Loucy (cell line): ENCODE measurements at regions not wholly inside any gene's neighbourhood (a gene's known extent, or its start where the extent isn't known, plus 50 kb on each side); places are given as distances from the start of the nearest gene placed in this dataset.

ENCODE experiments used
- H2AFZ ChIP-seq: fragments of 200-600 bp; sonication (generic); 2 replicates; pipeline ENCODE4 v1.6.0; 2016; ENCODE audit warnings: antibody characterized with exemption, mild to moderate bottlenecking, low read length, moderate library complexity
- H3F3A ChIP-seq: fragments of 200-600 bp; 2 replicates; pipeline ENCODE4 v1.6.0; 2016; ENCODE audit warnings: antibody characterized with exemption, low read depth, mild to moderate bottlenecking
- H3K27me3 ChIP-seq: fragments of 200-600 bp; sonication (generic); 2 replicates; pipeline ENCODE4 v1.6.1; 2014; ENCODE audit warnings: low read length, mild to moderate bottlenecking; ENCODE audit not compliant: insufficient read depth, poor library complexity, severe bottlenecking
- H3K36me3 ChIP-seq: fragments of 200-600 bp; sonication (generic); 2 replicates; pipeline ENCODE4 v1.6.1; 2016; ENCODE audit warnings: low read length; ENCODE audit not compliant: insufficient read depth
- H3K4me1 ChIP-seq: fragments of 200-600 bp; sonication (generic); 2 replicates; pipeline ENCODE4 v1.5.1; 2014; ENCODE audit warnings: low read length, mild to moderate bottlenecking; ENCODE audit not compliant: insufficient read depth, poor library complexity, severe bottlenecking
- H3K4me2 ChIP-seq: fragments of 200-600 bp; sonication (generic); 2 replicates; pipeline ENCODE4 v1.6.0; 2014; ENCODE audit warnings: antibody characterized with exemption, low read length, low read depth, mild to moderate bottlenecking; ENCODE audit not compliant: poor library complexity, severe bottlenecking
- H3K4me3 ChIP-seq: fragments of 200-600 bp; sonication (generic); 2 replicates; pipeline ENCODE4 v1.5.1; 2014; ENCODE audit warnings: low read length, mild to moderate bottlenecking, mixed read lengths; ENCODE audit not compliant: poor library complexity, severe bottlenecking
- H3K79me2 ChIP-seq: fragments of 200-600 bp; sonication (generic); 2 replicates; pipeline ENCODE4 v1.6.1; 2014; ENCODE audit warnings: low read length; ENCODE audit not compliant: insufficient read depth
- H3K9ac ChIP-seq: fragments of 200-600 bp; sonication (generic); 2 replicates; pipeline ENCODE4 v1.6.0; 2014; ENCODE audit warnings: mild to moderate bottlenecking, low read depth, low read length, moderate library complexity; ENCODE audit not compliant: poor library complexity, severe bottlenecking
- H3K9me2 ChIP-seq: fragments of 200-600 bp; sonication (generic); replicated peaks from 2 replicates; pipeline ENCODE4 v1.6.1; 2016; ENCODE audit warnings: low read depth, low read length, mixed read lengths
- H3K9me3 ChIP-seq: fragments of 200-600 bp; sonication (generic); 2 replicates; pipeline ENCODE4 v1.6.1; 2014; ENCODE audit warnings: mild to moderate bottlenecking, antibody characterized with exemption, low read length, low read depth; ENCODE audit not compliant: insufficient read depth
- H4K20me1 ChIP-seq: fragments of 200-600 bp; sonication (generic); 2 replicates; pipeline ENCODE4 v1.6.0; 2014; ENCODE audit warnings: antibody characterized with exemption, low read length, mild to moderate bottlenecking; ENCODE audit not compliant: insufficient read depth, poor library complexity, severe bottlenecking
- CTCF ChIP-seq: fragments of 200-600 bp; sonication (generic); conservative IDR thresholded peaks from 2 replicates; pipeline ENCODE4 v1.5.1; 2014; ENCODE audit warnings: mild to moderate bottlenecking, antibody characterized with exemption, low read length
- EZH2phosphoT487 ChIP-seq: fragments of 200-600 bp; IDR thresholded peaks from 2 replicates; pipeline ENCODE4 v1.6.1; 2018; ENCODE audit warnings: antibody characterized with exemption, mild to moderate bottlenecking, moderate library complexity, borderline replicate concordance

DNA sequence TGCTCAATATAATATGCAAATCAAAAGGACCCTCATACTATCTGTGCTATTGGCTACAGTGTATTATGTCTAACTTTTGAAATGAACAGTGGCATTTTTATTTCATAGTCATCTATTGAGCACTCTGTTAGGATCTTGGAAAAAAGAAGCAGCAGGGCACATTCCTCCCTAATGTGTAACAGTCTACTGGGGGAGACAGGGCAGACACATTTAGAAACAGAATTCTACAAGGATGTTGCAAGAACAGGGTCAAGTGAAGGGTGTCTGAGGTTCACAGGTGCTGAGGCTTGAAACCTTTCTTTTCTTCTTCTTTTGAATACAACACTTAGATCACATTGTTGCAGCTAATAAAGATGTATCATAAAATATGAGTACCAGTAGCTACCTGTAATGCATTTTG is 129.7 kb upstream of the SLC4A4 start:
- Histone ChIP-seq H3K36me3 (no peaks in the 10 kb centered on the region), H3K9me2 (no peaks in the 10 kb centered on the region), H3K4me3 (no peak overlapping the region), H2AFZ (no peak overlapping the region), H3K27me3 (no peaks in the 10 kb centered on the region), H3K9me3 (no peaks in the 10 kb centered on the region), H3F3A (no peaks in the 10 kb centered on the region), H3K4me2 (no peak overlapping the region), H3K79me2 (peaks cover 81% of the 10 kb centered on the region), H3K4me1 (peaks cover 41% of the 10 kb centered on the region), H4K20me1 (no peaks in the 10 kb centered on the region), H3K9ac (no peak overlapping the region)
- TF ChIP-seq EZH2phosphoT487 (no peak), CTCF (no peak)

DNA sequence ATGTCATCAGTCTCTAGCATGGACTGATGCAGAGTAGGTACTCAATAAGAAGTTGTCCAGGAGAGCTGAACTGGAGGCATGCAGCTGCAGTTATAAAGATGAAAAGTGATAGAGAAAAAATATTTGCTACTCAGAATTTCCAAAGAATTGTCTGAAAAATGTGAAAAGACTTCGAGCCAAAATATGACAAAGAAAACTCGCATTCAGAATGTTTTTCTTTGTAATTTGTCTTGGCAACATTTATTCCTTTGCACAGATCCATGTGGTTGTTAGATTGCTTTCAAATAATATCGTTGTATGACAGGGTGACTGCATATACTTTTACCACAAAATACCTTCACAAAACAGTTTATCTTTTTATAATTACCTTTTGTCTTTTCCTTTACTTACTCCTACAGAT is 128.0 kb upstream of the SLC4A4 start:
- H3K27me3 ChIP-seq, result no peaks in the 10 kb centered on the region
- no peaks in the 10 kb centered on the region for H3K9me2 ChIP-seq
- peaks cover 26% of the 10 kb centered on the region for H3K4me1 ChIP-seq
- H4K20me1 ChIP-seq, result no peaks in the 10 kb centered on the region
- no peak overlapping the region for H2AFZ ChIP-seq
- H3K4me3 ChIP-seq, result no peak overlapping the region
- no peaks in the 10 kb centered on the region for H3K36me3 ChIP-seq
- no peak overlapping the region for H3K9ac ChIP-seq
- TF ChIP-seq EZH2phosphoT487, result no peak
- TF ChIP-seq CTCF, result no peak
- H3F3A ChIP-seq, result no peaks in the 10 kb centered on the region
- H3K4me2 ChIP-seq, result no peak overlapping the region
- H3K9me3 ChIP-seq, result no peaks in the 10 kb centered on the region
- H3K79me2 ChIP-seq, result peaks cover 67% of the 10 kb centered on the region

DNA sequence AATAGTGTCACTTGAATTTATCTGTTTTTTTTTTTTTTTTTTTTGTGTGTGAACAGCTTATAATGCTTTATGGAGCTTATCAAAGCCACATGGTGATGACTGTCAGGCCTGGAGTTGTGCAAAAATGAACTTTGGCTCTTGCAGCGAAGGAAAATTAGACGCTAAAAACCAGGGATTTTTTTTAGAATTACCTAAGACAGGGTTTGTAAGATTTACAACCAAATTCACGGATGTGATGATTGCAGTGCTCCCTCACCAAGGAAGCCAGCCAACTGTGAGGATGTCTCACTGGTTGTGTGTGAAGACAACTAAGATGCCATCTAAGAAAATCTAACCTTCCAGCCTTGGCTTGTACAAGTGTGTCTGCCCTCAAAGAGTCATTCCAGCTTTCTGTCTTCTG is 127.1 kb upstream of the SLC4A4 start:
- no peaks in the 10 kb centered on the region for H3K9me2 ChIP-seq
- H4K20me1 ChIP-seq, result no peaks in the 10 kb centered on the region
- TF ChIP-seq CTCF (no peak), EZH2phosphoT487 (no peak)
- peaks cover 65% of the 10 kb centered on the region for H3K79me2 ChIP-seq
- no peaks in the 10 kb centered on the region for H3K27me3 ChIP-seq
- H3K9ac ChIP-seq, result no peak overlapping the region
- H3K36me3 ChIP-seq, result no peaks in the 10 kb centered on the region
- no peaks in the 10 kb centered on the region for H3K9me3 ChIP-seq
- no peak overlapping the region for H3K4me2 ChIP-seq
- H3K4me1 ChIP-seq, result peaks cover 23% of the 10 kb centered on the region
- H2AFZ ChIP-seq, result no peak overlapping the region
- no peak overlapping the region for H3K4me3 ChIP-seq
- no peaks in the 10 kb centered on the region for H3F3A ChIP-seq
